ENCODE measurements at regions not wholly inside any gene's neighbourhood (a gene's known extent, or its start where the extent isn't known, plus 50 kb on each side); places are given as distances from the start of the nearest gene placed in this dataset.

GRCh38 chr5:153308282-153308681 lies 182.2 kb upstream of the GRIA1 start:
- H3K4me3 ChIP-seq, result no peak overlapping the region
- DNase-seq, result no peak
- ATAC-seq, result no peak
- TF ChIP-seq, protein P1, sequence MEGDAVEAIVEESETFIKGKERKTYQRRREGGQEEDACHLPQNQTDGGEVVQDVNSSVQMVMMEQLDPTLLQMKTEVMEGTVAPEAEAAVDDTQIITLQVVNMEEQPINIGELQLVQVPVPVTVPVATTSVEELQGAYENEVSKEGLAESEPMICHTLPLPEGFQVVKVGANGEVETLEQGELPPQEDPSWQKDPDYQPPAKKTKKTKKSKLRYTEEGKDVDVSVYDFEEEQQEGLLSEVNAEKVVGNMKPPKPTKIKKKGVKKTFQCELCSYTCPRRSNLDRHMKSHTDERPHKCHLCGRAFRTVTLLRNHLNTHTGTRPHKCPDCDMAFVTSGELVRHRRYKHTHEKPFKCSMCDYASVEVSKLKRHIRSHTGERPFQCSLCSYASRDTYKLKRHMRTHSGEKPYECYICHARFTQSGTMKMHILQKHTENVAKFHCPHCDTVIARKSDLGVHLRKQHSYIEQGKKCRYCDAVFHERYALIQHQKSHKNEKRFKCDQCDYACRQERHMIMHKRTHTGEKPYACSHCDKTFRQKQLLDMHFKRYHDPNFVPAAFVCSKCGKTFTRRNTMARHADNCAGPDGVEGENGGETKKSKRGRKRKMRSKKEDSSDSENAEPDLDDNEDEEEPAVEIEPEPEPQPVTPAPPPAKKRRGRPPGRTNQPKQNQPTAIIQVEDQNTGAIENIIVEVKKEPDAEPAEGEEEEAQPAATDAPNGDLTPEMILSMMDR (IDR thresholded peaks at IDR 0.05), result no peak
- no peaks in the 10 kb centered on the region for H3K36me3 ChIP-seq (ENCODE audit: low read depth)
- H3K9me3 ChIP-seq, result peaks cover 15% of the 10 kb centered on the region
- H3K4me1 ChIP-seq (ENCODE audit: low read depth), result no peaks in the 10 kb centered on the region
- intact Hi-C loops (cut with DNase I, micrococcal nuclease), result no loop called here

DNA sequence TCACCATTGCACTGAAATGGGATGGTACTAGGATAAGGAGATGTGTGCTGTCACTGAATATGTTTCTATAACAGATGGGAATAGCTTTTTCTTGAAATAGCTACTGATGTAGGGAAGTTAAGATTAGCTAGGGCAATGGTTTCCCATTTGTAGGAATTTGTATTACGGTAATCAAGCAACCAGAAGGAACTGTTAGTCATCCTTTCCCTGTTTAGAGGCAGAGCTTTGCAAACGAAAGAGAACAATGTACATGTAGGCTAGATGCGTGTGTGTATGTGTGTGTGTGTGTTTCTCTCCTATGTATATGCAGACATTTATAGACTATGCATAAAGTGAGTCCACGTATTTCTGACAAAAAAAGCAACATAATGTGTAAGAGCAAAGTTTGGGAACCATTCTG lies 171.9 kb upstream of the GRIA1 start:
- TF ChIP-seq, protein P1 (IDR thresholded peaks at IDR 0.05), result no peak
- no peak for DNase-seq
- intact Hi-C loops (cut with DNase I, micrococcal nuclease), result no loop called here
- Histone ChIP-seq H3K9me3 (peaks cover 22% of the 10 kb centered on the region), H3K4me3 (no peak overlapping the region), H3K36me3 (ENCODE audit: low read depth) (no peaks in the 10 kb centered on the region), H3K4me1 (ENCODE audit: low read depth) (no peaks in the 10 kb centered on the region)
- ATAC-seq, result no peak

DNA sequence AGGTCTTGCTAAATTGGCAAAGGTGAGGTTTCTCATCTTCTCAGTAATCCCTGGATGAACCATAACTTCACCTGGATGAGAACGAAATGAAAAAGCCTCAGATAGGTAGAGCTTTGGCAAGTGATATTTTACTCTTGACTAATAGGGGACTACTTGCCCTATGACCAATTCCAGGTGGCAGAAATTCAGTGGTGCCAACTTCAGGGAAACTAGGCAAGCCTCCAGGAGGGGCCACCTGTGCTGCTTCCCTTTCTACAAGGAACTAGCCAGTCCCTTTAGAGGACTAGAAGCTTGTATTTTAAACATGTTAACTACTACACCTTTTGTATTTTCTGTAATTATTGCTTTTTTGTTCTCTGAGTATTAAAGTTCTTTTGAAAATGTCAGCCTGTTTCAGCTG lies 169.0 kb upstream of the GRIA1 start:
- intact Hi-C loops (cut with DNase I, micrococcal nuclease), result no loop called here

DNA sequence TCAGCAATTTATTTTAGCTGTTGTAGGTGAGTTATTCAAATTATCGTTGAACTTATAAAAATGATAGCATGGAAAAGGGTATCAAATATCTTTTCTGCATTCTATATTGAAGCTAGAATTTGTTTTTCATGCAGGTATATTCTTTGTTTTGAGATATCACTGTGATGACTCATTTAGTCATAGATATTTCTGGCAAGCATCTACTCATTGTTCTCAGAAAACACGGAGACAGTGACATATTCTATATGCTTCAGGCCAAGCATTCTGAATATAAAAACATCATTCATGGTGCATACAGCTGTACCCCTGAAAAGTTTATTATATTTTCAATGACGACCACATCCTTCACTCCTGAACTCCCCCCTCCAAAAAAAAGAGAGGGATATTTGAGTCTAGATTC lies 150.3 kb upstream of the GRIA1 start:
- H3K4me1 ChIP-seq (ENCODE audit: low read depth), result no peaks in the 10 kb centered on the region
- intact Hi-C loops (cut with DNase I, micrococcal nuclease), result no loop called here
- no peaks in the 10 kb centered on the region for H3K36me3 ChIP-seq (ENCODE audit: low read depth)
- DNase-seq (no peak), ATAC-seq (no peak)
- no peak overlapping the region for H3K4me3 ChIP-seq
- H3K9me3 ChIP-seq, result peaks cover 2% of the 10 kb centered on the region
- TF ChIP-seq, protein P1 (IDR thresholded peaks at IDR 0.05), result no peak

More for the DNA sequence above, 169.0 kb upstream of the GRIA1 start:
- DNase-seq (no peak), ATAC-seq (no peak)
- no peaks in the 10 kb centered on the region for H3K4me1 ChIP-seq (ENCODE audit: low read depth)
- H3K4me3 ChIP-seq, result no peak overlapping the region
- TF ChIP-seq, protein P1 (IDR thresholded peaks at IDR 0.05), result no peak
- peaks cover 17% of the 10 kb centered on the region for H3K9me3 ChIP-seq
- no peaks in the 10 kb centered on the region for H3K36me3 ChIP-seq (ENCODE audit: low read depth)

DNA sequence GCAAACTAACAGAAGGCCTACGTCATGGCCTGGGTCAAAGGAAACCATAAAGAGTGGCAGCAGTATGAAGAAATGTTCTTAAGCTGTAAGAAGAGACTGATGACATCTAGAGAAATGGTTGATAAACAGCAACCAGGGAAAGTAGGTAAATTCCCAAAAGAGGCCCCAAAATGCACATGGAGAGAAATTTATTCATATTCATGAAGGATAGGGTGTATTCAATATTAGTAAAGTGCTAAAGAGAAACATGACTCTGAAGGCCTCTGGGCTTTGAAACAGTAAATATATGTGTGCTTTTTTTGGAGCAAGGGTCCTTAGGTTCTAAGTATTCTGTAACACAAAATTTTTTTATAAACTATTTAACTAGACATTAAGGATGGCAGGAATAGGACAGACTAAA lies 149.7 kb upstream of the GRIA1 start:
- no peak for ATAC-seq
- Histone ChIP-seq H3K4me1 (ENCODE audit: low read depth) (no peaks in the 10 kb centered on the region), H3K4me3 (no peak overlapping the region), H3K9me3 (peaks cover 2% of the 10 kb centered on the region), H3K36me3 (ENCODE audit: low read depth) (no peaks in the 10 kb centered on the region)
- TF ChIP-seq, protein P1 (IDR thresholded peaks at IDR 0.05), result no peak
- DNase-seq, result no peak
- intact Hi-C loops (cut with DNase I, micrococcal nuclease), result no loop called here

- H3K36me3 ChIP-seq (ENCODE audit: low read depth), result no peaks in the 10 kb centered on the region
- H3K4me1 ChIP-seq (ENCODE audit: low read depth), result no peaks in the 10 kb centered on the region
- H3K9me3 ChIP-seq, result peaks cover 2% of the 10 kb centered on the region
- ATAC-seq (no peak), DNase-seq (no peak)
- intact Hi-C loops (cut with DNase I, micrococcal nuclease), result no loop called here
- H3K4me3 ChIP-seq, result no peak overlapping the region
- TF ChIP-seq, protein P1 (IDR thresholded peaks at IDR 0.05), result no peak
These were observed 148.0 kb upstream of the GRIA1 start for GRCh38 chr5:153342487-153342886.

All from mucosa of descending colon (tissue), 3 donors.